ENCODE measurements at regions not wholly inside any gene's neighbourhood (a gene's known extent, or its start where the extent isn't known, plus 50 kb on each side); places are given as distances from the start of the nearest gene placed in this dataset.
A peak's percentile ranks its signal among the peaks of the same experiment; 100 is the strongest.

DNA sequence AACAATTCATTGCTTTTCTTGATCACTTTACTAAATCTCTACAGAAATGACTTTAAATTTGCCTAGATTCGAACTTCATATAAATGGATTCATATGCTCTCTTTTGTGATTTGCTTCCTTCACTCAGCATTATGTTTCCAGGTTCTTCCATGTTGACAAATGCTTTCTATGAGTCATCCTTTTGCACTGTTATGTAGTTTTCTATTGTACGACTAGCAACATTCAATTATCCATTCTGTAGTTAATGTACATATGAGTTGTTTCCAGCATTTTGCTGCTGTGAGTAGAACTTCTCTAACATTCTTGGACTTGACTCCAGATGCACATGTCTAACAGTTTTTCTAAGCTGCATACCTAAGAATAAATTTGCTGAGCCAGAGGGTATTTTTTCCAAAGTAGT is 66.5 kb upstream of the NEUROD1 start:
- TF ChIP-seq, protein P1, sequence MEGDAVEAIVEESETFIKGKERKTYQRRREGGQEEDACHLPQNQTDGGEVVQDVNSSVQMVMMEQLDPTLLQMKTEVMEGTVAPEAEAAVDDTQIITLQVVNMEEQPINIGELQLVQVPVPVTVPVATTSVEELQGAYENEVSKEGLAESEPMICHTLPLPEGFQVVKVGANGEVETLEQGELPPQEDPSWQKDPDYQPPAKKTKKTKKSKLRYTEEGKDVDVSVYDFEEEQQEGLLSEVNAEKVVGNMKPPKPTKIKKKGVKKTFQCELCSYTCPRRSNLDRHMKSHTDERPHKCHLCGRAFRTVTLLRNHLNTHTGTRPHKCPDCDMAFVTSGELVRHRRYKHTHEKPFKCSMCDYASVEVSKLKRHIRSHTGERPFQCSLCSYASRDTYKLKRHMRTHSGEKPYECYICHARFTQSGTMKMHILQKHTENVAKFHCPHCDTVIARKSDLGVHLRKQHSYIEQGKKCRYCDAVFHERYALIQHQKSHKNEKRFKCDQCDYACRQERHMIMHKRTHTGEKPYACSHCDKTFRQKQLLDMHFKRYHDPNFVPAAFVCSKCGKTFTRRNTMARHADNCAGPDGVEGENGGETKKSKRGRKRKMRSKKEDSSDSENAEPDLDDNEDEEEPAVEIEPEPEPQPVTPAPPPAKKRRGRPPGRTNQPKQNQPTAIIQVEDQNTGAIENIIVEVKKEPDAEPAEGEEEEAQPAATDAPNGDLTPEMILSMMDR (IDR thresholded peaks at IDR 0.05; ENCODE audit: extremely low read depth, low read depth, low read length) = no peak

DNA sequence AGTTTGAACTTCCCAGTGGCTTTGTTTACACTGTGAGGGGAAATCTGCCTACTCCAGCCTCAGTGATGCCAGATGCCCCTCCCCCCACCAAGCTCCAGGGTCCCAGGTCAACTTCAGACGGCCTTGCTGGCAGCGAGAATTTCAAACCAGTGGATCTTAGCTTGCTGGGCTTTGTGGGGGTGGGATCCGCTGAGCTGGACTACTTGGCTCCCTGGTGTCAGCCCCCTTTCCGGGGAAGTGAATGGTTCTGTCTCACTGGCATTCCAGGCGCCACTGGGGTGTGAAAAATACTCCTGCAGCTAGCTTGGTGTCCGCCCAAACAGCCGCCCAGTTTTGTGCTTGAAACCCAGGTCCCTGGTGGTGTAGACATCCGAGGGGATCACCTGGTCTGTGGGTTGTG is 70.0 kb upstream of the NEUROD1 start:
- Histone ChIP-seq H3K36me3 (ENCODE audit: insufficient read depth, low read length) (no peaks in the 10 kb centered on the region), H3K27me3 (ENCODE audit: insufficient read depth, low read length) (no peaks in the 10 kb centered on the region), H4K20me1 (ENCODE audit: insufficient read depth, low read length) (no peaks in the 10 kb centered on the region), H3K9me3 (ENCODE audit: low read depth, low read length) (no peaks in the 10 kb centered on the region), H3K4me1 (ENCODE audit: insufficient read depth, low read length) (no peaks in the 10 kb centered on the region), H2AFZ (ENCODE audit: low read length) (no peak overlapping the region), H3K4me2 (ENCODE audit: insufficient read depth, low read length) (no peak overlapping the region), H3K79me2 (ENCODE audit: insufficient read depth, low read length) (no peaks in the 10 kb centered on the region), H3K27ac (ENCODE audit: low read depth, low read length) (no peak overlapping the region), H3K4me3 (ENCODE audit: insufficient read depth, low read length) (no peak overlapping the region)
- no peak for DNase-seq (ENCODE audit: insufficient read length, low spot score, missing footprints)
- TF ChIP-seq, protein P1 (IDR thresholded peaks at IDR 0.05; ENCODE audit: extremely low read depth, low read depth, low read length) = no peak

More for the DNA sequence above, 66.5 kb upstream of the NEUROD1 start:
- no peak for DNase-seq (ENCODE audit: insufficient read length, low spot score, missing footprints)
- H3K9me3 ChIP-seq (ENCODE audit: low read depth, low read length) = no peaks in the 10 kb centered on the region
- no peak overlapping the region for H3K4me3 ChIP-seq (ENCODE audit: insufficient read depth, low read length)
- H3K27ac ChIP-seq (ENCODE audit: low read depth, low read length) = no peak overlapping the region
- H3K27me3 ChIP-seq (ENCODE audit: insufficient read depth, low read length) = no peaks in the 10 kb centered on the region
- H3K79me2 ChIP-seq (ENCODE audit: insufficient read depth, low read length) = no peaks in the 10 kb centered on the region
- no peak overlapping the region for H3K4me2 ChIP-seq (ENCODE audit: insufficient read depth, low read length)
- H2AFZ ChIP-seq (ENCODE audit: low read length) = no peak overlapping the region
- no peaks in the 10 kb centered on the region for H3K36me3 ChIP-seq (ENCODE audit: insufficient read depth, low read length)
- H3K4me1 ChIP-seq (ENCODE audit: insufficient read depth, low read length) = peaks cover 15% of the 10 kb centered on the region
- no peaks in the 10 kb centered on the region for H4K20me1 ChIP-seq (ENCODE audit: insufficient read depth, low read length)

DNA sequence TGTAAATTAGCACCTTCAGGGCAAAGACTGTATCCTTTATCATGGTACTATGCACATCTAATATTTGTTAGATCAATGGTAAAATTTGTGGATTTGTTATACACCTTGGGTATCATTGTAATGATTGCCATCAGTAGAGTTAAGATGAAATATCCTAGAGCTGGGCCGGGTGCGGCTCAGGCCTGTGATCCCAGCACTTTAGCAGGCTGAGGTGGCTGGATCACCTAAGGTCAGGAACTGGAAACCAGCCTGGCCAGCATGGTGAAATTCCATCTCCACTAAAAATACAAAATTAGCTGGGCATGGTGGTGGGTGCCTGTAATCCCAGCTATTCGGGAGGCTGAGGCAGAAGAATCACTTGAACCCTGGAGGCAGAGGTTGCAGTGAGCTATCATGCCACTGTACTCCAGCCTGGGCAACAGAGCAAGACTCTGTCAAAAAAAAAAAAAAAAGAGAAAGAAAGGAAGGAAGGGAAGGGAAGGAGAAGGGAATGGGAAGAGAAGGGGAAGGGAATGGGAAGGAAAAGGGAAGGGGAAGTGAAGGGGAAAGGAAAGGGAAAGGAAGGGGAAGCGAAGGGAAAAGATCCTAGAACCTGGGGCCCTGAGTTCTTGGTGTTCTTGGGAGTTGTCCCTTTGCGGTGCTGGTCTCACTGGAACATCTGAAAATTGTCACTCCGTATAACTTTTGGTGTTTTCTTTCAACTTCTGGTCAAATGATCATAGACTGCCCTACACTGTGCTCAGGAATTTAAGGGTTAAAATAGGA is 71.1 kb upstream of the NEUROD1 start:
- peak overlapping the region; percentile 9 for H2AFZ ChIP-seq (ENCODE audit: low read length)
- H3K9me3 ChIP-seq (ENCODE audit: low read depth, low read length) = no peaks in the 10 kb centered on the region
- no peaks in the 10 kb centered on the region for H4K20me1 ChIP-seq (ENCODE audit: insufficient read depth, low read length)
- H3K27ac ChIP-seq (ENCODE audit: low read depth, low read length) = no peak overlapping the region
- H3K4me2 ChIP-seq (ENCODE audit: insufficient read depth, low read length) = no peak overlapping the region
- no peak for DNase-seq (ENCODE audit: insufficient read length, low spot score, missing footprints)
- H3K4me1 ChIP-seq (ENCODE audit: insufficient read depth, low read length) = no peaks in the 10 kb centered on the region
- no peaks in the 10 kb centered on the region for H3K79me2 ChIP-seq (ENCODE audit: insufficient read depth, low read length)
- H3K27me3 ChIP-seq (ENCODE audit: insufficient read depth, low read length) = no peaks in the 10 kb centered on the region
- TF ChIP-seq, protein P1 (IDR thresholded peaks at IDR 0.05; ENCODE audit: extremely low read depth, low read depth, low read length) = no peak
- no peaks in the 10 kb centered on the region for H3K36me3 ChIP-seq (ENCODE audit: insufficient read depth, low read length)
- H3K4me3 ChIP-seq (ENCODE audit: insufficient read depth, low read length) = no peak overlapping the region

DNA sequence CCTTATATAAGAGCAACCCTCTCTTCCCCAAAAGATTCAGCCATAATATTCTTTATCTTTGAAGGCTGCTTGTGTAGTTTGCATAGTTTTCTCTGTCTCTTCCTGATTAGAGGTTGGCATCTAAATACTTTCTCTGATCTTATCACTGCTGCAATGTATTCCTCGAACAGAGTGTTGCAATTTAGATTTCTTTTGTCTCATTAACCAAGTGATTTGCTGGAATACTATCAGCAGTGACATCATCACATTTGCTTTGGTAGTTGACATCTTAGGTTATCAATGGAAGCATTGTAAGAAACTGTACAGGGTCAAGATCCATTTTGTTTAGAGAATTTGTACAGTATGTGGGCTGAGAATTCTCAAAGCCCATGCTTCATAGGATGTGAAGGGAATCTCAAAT is 72.0 kb upstream of the NEUROD1 start:
- Histone ChIP-seq H3K27me3 (ENCODE audit: insufficient read depth, low read length) (no peaks in the 10 kb centered on the region), H3K4me3 (ENCODE audit: insufficient read depth, low read length) (no peak overlapping the region), H3K9me3 (ENCODE audit: low read depth, low read length) (no peaks in the 10 kb centered on the region), H3K4me2 (ENCODE audit: insufficient read depth, low read length) (no peak overlapping the region), H4K20me1 (ENCODE audit: insufficient read depth, low read length) (no peaks in the 10 kb centered on the region), H2AFZ (ENCODE audit: low read length) (peak overlapping the region; percentile 9), H3K79me2 (ENCODE audit: insufficient read depth, low read length) (no peaks in the 10 kb centered on the region), H3K4me1 (ENCODE audit: insufficient read depth, low read length) (no peaks in the 10 kb centered on the region), H3K27ac (ENCODE audit: low read depth, low read length) (no peak overlapping the region), H3K36me3 (ENCODE audit: insufficient read depth, low read length) (no peaks in the 10 kb centered on the region)
- TF ChIP-seq, protein P1 (IDR thresholded peaks at IDR 0.05; ENCODE audit: extremely low read depth, low read depth, low read length) = no peak
- DNase-seq (ENCODE audit: insufficient read length, low spot score, missing footprints) = no peak
